Liver (tissue), 3 donors: ENCODE measurements at regions not wholly inside any gene's neighbourhood (a gene's known extent, or its start where the extent isn't known, plus 50 kb on each side); places are given as distances from the start of the nearest gene placed in this dataset.

Experiments
- RAD21 ChIP-seq, 2 donors: IDR thresholded peaks; 2 replicates each; pipeline ENCODE4 v1.6.1; 2016; ENCODE audit warnings: antibody characterized with exemption in 2 of 2, mild to moderate bottlenecking in 2 of 2
- TAF1 ChIP-seq: conservative IDR thresholded peaks from 2 replicates; pipeline ENCODE4 v1.6.1; 2016; ENCODE audit warnings: antibody characterized with exemption, mild to moderate bottlenecking
- TF ChIP-seq, protein P1 (sequence below): fragments of 150-350 bp; IDR thresholded peaks from 2 replicates; pipeline ENCODE4 v1.5.1; 2017; ENCODE audit warnings: improper control_type of control experiment, low read depth, low read length; ENCODE audit not compliant: missing input control
- TF ChIP-seq, protein P2 (sequence below): IDR thresholded peaks from 2 replicates; pipeline ENCODE4 v1.6.1; 2016; ENCODE audit warnings: antibody characterized with exemption
- TF ChIP-seq, protein P3 (sequence below): IDR thresholded peaks from 2 replicates; pipeline ENCODE4 v1.6.1; 2016; ENCODE audit warnings: antibody characterized with exemption
- TF ChIP-seq, protein P4 (sequence below): IDR thresholded peaks from 2 replicates; pipeline ENCODE4 v1.6.1; 2016; ENCODE audit warnings: antibody characterized with exemption, mild to moderate bottlenecking
- donor health status: healthy.
- donor health status: healthy.

DNA sequence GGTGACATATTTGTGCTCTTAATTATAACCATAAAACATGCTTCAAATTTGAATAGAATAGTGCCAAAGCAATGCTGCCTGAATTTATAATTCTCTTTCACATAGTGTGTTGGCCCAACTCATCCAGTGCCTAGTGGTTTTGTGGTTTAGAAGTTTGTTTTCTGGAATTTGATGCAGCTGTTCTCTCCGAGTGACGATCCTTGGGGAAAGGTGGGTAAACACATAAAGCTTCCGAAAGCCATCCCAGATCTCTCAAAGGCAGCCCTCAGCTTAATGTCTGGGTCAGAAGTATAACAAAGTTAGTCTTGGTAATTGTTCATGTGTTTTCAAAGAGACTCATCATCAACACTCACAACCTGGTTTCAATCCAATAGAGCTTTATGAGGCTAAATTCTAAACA is 235.6 kb upstream of the CDH2 start:
- TF ChIP-seq, protein P1, sequence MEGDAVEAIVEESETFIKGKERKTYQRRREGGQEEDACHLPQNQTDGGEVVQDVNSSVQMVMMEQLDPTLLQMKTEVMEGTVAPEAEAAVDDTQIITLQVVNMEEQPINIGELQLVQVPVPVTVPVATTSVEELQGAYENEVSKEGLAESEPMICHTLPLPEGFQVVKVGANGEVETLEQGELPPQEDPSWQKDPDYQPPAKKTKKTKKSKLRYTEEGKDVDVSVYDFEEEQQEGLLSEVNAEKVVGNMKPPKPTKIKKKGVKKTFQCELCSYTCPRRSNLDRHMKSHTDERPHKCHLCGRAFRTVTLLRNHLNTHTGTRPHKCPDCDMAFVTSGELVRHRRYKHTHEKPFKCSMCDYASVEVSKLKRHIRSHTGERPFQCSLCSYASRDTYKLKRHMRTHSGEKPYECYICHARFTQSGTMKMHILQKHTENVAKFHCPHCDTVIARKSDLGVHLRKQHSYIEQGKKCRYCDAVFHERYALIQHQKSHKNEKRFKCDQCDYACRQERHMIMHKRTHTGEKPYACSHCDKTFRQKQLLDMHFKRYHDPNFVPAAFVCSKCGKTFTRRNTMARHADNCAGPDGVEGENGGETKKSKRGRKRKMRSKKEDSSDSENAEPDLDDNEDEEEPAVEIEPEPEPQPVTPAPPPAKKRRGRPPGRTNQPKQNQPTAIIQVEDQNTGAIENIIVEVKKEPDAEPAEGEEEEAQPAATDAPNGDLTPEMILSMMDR, result no peak
- TF ChIP-seq, protein P2, sequence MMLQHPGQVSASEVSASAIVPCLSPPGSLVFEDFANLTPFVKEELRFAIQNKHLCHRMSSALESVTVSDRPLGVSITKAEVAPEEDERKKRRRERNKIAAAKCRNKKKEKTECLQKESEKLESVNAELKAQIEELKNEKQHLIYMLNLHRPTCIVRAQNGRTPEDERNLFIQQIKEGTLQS, result no peak
- TF ChIP-seq TAF1, result no peak
- TF ChIP-seq, protein P3, sequence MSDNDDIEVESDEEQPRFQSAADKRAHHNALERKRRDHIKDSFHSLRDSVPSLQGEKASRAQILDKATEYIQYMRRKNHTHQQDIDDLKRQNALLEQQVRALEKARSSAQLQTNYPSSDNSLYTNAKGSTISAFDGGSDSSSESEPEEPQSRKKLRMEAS, result no peak
- no peak for TF ChIP-seq RAD21 (IDR thresholded peaks at IDR 0.05)
- TF ChIP-seq, protein P4, sequence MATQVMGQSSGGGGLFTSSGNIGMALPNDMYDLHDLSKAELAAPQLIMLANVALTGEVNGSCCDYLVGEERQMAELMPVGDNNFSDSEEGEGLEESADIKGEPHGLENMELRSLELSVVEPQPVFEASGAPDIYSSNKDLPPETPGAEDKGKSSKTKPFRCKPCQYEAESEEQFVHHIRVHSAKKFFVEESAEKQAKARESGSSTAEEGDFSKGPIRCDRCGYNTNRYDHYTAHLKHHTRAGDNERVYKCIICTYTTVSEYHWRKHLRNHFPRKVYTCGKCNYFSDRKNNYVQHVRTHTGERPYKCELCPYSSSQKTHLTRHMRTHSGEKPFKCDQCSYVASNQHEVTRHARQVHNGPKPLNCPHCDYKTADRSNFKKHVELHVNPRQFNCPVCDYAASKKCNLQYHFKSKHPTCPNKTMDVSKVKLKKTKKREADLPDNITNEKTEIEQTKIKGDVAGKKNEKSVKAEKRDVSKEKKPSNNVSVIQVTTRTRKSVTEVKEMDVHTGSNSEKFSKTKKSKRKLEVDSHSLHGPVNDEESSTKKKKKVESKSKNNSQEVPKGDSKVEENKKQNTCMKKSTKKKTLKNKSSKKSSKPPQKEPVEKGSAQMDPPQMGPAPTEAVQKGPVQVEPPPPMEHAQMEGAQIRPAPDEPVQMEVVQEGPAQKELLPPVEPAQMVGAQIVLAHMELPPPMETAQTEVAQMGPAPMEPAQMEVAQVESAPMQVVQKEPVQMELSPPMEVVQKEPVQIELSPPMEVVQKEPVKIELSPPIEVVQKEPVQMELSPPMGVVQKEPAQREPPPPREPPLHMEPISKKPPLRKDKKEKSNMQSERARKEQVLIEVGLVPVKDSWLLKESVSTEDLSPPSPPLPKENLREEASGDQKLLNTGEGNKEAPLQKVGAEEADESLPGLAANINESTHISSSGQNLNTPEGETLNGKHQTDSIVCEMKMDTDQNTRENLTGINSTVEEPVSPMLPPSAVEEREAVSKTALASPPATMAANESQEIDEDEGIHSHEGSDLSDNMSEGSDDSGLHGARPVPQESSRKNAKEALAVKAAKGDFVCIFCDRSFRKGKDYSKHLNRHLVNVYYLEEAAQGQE, result no peak
